ENCODE measurements at regions not wholly inside any gene's neighbourhood (a gene's known extent, or its start where the extent isn't known, plus 50 kb on each side); places are given as distances from the start of the nearest gene placed in this dataset.

DNA sequence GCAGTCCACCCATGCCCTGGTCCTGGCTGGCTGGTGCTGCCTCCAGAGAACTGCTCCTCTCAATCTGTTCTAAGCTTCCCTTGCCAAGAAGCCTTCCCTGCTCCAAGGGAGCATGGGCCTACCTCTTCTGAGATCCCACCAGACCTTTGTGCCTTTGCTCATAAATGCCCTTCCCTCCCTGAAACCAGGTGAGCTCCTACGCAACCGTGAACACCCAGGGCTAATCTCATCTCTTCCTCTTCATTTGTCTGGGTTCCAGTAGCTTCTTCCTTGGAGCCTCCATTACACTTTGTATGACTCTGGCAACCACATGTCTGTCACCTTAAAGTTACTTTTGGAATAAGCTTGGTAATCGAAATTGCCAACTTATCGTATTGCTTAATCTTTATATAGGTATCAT is 270.6 kb downstream of the PBX3 start:
- DNase-seq, result no peak

DNA sequence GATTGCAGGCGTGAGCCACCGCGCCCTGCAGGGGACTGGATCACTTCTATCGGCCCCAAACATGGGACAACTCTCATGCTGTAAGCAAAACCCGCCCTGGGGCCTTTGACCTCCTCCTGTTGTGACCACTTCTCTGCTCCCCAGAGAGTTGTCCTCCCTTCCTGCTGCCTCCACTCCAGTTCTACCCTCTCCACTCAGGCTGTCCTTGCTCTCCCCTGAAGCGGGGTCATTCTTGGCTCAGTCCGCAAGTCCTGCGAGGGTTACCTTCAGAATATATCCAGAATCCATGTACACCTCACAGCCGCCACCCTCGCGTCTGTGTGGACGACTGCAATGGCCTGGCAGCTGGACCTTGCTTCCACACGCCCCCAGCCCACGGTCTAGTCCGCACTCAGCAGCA is 273.7 kb downstream of the PBX3 start:
- DNase-seq, result no peak

DNA sequence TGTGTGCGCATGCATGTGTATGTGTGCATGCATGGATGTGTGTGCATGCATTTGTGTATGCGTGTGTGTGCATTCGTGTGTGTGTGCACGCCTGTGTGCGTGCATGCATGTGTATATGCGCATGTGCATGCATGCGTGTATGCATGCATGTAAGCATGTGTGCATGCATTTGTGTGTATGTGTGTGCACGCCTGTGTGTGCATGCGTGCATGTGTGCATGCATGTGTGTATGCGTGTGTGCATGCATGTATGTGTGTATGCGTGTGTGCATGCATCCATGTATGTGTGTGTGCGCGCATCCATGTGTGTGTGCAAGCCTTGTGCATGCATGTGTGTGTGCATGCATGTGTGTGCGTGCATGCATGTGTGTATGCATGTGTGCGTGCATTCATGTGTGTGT is 276.8 kb downstream of the PBX3 start:
- no peak for DNase-seq

DNA sequence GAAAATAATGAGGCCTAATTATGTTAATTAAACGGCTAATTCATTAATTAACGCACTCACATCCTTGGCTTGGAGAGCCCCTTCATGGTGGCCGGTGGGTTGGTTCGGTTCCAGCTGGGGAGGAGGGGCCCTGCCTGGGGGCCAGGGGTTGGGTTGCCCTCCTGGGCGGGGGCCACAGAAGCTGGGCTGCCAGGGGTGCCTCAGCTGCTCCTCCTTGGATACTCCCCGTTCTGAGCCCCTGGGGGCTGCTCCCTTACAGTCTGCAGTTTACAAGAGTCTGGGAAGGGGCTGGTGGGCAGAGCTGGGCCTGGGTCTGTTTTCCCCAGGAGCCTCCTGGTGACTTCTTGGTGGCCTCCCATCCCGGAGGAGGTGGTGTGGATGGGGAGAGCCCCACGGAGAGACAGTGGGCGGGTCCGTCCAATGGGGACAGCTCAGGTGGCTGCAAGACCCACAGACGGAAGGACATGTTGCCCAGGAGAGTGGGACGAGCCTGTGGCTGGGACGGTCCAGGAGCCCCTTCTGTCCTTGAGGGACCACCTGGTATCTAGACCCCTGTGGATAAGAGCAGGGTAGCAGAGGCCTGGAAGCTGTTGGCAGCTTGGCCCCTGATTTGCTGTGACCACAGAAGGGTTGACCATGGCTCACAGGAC is 277.5 kb downstream of the PBX3 start:
- DNase-seq, result no peak

DNA sequence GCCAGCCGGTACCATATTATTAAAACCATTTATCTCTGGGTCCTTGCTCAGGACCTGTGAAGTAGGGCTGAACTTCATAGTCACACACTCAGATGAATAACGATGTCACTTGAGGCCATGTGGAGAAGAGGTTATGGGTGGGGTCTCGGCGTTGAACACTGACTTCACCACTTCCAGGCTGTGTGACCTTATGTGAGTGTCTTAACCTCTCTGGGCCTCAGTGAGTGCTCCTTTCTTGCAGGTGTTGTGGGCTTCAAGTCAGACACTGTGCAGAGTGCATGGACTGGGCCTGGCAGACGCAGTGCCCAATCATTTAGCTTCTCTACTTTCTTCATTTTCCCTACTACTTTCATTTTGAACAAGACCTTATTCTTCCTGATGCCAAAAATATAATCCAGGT is 278.8 kb downstream of the PBX3 start:
- no peak for DNase-seq

DNA sequence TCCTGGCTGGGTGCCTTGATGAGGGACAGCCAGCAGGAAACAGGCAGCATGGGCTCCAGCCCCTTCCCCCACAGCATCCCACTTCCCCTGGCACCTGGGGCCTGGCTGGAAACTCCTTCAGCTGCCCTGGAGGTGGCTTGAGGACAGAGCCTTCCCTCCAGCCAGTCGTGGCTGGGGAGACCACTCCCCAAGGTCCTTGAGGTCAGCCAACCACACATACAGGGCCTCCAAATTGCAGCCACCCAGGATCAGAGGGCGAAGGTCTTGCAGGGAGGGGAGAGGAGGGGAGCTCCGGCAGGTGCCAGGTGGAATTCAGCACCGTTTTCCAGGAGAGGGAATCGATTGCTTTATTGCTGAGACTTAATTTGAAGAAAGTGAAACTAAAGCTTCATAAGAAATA is 280.4 kb downstream of the PBX3 start:
- no peak for DNase-seq

DNA sequence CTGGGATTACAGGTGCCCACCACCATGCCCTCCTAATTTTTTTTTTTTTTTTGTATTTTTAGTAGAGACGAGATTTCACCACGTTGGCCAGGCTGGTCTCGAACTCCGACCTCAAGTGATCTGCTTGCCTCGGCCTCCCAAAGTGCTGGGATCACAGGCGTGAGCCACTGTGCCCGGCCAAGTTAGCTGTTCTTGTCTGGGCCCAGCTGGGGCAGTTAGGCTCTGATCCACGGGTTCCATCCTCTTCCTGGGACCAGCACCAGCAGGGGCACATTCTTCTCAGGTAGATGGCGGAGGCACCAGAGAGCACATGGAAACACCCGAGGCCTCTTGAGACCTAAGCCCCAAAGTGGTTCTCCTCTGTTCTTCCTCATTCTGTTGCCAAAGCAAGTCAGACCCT is 281.6 kb downstream of the PBX3 start:
- DNase-seq, result no peak

DNA sequence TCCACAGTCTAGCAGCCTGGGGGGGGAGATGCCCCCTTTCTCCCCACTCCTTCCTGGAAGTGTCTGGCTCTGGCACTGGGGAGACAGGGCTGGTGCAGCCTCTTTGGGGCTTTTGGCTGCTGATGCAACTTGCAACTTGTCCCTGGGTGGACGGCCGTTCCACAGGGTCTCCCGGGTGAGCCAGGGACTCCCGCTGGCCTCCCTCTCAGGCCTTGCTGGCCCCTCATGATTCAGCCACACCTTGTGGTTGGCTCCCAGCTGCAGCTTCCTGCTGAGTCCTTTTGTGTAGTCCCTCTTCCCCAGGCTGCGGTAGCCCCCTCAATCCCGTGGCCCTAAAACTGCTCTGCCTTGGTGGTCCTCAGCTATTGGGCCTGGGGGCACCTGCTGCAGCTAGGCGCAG is 283.5 kb downstream of the PBX3 start:
- DNase-seq, result no peak

DNA sequence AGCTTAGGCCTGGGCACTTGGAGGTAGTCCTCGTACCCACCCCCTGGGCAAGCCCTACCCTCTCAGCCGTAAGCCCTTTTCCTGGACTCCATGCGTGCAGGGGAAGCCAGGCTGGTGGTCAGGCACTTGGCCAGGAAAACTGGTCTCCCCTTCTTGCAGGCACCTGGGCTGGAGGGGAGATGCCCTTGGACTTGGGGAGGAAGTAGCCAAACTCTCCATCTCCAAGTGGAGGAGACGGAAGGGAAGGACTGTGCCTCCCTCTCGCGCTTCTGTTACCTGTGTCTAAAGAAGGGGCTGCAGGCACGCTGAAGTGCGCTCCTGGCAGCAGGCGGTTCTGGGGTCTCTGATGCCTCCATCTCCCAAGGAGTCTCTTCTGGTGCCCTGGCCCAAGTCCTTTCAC is 283.9 kb downstream of the PBX3 start:
- DNase-seq, result no peak

DNA sequence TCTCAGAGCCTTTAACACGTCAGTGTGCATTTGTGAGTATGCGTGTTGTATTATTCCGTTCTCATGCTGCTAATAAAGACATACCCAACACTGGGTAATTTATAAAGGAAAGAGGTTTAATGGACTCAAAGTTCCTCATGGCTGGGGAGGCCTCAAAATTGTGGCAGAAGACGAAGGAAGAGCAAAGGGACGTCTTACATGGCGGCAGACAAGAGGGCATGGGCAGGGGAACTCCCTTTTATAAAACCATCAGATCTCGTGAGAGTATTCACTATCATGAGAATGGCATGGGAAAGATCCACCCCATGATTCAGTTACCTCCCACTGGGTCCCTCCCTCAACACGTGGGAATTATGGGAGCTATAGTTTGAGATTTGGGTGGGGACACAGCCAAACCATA is 285.0 kb downstream of the PBX3 start:
- no peak for DNase-seq

DNA sequence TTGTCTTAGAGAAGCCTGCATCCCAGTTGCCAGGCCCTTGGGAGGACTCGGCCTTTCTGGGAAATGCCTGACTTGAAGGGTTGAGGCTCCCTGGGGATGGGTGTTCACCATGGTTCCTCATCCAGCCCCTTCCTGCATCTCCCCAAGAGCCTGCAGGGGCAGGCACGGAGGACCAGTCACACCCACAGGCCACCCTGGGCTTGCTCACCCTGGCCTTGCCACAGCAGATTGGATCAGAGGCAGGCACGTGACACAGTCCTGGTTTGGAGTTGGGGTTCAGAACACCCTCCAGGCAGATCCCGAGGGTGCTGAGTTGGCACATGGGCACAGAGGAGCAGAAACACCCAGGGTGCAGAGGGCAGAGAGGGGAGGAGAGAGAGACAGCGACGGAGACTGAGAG is 286.1 kb downstream of the PBX3 start:
- no peak for DNase-seq

DNA sequence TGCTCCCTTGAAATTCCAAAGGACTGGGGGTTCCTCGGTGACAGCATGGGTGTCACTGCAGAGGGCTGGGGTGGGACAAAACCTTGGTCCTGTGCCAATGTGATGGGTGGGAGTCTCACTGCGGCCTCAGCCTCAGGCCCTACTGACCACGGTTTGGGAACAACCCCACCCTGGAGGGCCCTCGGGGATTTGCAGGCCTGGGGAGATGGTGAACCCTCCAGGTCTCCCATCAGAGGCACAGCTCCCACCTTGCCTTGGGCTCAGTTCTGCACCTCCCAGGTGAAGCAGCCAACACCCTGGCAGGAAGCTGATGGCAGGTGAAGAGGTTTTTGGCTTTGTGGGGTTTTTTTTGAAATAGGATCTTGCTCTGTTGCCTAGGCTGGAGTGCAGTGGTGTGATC is 286.8 kb downstream of the PBX3 start:
- no peak for DNase-seq

DNA sequence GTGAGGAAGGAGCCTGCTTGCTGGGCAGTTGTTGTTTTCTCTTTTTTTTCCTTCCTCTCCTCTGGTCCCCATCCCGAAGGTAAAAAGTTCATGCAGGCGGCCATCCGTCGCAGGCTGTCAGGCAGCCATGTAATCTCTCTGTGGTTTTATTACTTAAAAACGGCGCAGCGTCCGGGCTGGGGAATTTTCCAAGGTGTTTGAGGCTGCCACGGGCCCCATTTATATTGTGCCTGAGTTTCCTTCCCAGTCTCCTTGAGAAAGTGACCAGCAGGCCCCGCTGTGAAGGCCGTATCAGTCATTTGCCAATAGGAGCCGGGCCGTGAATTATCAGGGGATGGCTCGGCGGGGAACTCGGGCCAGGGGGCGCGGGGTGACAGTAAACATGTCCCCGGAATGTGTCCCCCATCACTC is 289.7 kb downstream of the PBX3 start:
- DNase-seq, result no peak

DNA sequence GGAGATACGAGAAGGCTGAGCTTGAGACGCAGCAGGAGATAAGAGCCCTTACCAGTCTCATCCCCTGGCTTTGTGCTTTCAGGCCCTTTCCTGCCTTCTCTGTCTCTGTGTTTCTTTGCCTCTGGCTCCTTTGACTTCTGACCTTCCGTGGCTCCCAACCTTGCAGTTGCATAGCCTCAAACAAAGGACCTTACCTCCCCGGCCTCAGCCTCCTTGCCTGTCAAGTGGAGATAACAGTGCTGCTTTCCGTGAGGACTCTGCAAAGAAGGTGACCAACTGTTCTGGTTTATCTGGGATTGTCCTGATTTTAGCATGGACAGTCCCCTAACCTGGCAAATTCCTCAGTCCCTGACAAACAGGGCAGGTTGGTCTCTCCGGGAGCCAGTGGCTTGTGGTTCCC is 287.8 kb upstream of the MVB12B start:
- no peak for DNase-seq

DNA sequence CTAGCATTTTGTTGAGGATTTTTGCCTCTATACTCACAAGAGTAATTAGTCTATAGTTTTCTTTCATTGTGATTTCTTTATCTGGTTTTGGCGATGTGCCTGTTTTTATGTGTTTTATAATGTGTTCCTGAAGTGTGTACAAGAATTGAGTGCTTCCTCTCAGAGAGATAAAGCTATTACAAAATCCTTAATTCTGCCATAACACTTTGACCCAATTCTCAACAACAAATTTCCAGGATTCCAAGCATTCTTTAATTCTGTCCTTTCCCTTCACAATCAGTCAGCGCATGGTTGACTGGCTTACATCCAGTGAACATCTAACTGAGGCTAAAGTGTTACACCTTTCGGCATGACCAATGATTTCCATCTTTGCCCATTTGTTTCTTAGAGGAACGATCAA is 282.9 kb upstream of the MVB12B start:
- DNase-seq, result no peak

DNA sequence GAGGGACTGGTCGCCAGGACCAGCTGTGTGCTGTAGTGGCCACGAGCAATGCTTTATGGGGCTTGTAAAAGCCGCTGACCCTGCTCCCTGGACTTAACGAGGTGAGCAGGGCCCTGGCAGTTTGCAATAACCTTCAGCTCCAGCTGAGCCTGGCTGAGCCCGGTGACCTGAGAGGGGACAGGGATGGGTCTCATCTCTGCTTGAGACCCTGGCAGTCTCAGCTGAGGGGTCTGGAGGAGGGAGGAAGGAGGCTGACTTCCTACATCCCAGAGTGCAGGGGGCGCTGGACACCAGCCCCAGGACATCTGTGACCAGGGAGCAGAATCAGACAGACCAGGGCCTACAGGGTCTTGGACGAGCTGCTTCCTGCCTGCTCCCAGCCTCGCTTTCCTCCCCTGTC is 277.5 kb upstream of the MVB12B start:
- DNase-seq, result no peak

DNA sequence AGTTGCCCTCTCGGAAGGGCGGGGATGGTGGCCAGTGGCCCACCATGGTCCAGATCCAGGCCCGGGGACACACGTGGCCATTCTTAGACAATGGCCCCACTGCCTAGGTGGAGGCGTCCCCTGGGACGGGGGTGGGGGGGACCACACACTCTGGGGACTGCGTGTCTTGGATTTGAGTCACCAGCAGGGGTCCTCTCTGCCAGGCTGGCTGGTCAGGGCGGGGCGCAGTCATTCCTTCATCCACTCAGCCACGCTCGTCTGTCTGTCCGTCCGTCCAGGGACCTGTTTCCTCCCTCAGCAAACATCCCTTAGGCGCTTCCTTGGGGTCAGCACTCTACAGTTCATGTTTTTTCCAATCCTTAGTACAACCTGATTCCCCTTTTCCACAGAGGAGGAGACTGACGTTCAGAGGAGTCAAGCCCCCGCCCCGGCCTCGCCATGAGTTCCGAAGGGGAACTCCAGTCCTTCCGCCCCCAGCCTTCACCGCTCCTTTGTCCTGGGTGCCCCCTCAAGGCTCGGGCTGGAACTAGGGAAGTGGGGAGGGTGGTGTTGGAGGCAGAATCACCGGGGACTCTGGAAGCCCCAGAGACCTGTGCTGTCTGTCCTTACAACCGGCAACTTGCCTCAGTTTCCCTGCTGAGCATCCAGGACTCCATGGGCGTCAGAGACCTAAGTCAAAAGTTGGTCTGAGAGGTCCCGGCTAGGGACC is 276.6 kb upstream of the MVB12B start:
- no peak for DNase-seq

DNA sequence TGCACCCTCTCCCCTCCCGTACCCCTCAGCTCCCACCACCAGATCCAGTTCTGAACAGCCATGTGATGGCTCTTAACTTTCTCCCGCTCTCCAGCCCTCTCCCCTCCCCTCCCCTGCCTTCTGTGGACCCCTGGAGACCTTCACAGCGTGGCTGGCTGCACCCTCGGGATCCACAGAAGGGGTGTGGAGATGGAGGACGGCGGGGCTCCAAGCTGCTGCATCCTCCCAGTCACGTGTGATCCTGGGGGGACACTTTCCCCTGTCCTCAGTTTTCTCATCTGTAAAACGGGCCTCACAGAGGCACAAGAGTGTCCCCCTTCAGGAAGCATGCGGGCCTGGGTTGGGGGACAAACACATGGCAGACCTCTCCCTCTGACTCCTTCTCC is 276.0 kb upstream of the MVB12B start:
- no peak for DNase-seq

DNA sequence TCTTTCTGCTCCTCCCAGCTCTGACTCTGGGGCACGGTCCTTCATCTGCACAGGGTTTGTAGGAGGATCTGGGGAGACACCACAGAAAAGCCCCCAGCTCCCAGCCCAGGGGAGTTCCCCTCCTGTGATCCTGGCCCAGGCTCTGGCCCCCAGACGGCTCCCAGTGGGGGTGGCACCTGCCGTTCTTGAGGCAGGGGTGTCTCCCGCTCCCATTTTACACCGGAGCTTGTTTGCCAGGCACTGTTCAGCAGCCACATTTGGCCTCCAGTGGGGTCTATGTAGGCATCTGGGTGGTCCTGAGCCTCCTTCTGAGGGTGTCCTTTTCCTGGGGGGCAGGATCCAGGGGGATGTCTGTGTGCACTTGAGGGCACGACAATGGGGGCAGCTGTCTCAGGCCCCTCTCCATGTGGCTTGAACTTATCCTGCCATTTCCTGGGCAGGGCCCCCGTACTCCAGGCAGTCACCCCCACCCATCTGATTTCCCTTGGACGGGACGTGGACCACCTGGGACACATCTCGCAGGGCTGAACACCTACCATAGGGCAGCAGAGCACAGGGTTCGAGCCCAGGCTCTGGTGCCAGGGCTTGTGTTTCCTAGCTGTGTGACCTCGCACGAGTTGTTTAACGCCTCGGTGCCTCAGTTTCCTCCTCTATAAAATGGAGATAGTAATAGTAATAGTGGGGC is 275.0 kb upstream of the MVB12B start:
- DNase-seq, result no peak

DNA sequence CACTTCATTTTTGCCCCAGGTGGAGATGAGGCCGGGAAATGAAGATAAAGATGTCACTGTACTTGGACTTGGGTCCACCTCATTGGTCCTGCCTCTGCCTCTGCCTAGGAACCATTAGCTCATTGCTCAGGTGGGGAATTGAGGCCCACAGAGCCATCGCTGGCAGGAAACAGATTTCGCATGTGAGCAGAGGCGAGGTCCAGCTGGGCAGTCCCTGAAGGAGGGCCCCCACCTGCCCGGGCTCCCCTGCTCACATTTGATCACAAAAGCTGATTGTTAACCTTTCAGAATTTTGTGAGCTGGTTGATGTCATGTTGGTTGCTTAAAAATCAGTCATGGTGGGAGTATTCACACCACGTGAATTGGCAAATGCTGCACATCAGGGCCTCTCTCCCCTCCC is 273.8 kb upstream of the MVB12B start:
- DNase-seq, result no peak

DNA sequence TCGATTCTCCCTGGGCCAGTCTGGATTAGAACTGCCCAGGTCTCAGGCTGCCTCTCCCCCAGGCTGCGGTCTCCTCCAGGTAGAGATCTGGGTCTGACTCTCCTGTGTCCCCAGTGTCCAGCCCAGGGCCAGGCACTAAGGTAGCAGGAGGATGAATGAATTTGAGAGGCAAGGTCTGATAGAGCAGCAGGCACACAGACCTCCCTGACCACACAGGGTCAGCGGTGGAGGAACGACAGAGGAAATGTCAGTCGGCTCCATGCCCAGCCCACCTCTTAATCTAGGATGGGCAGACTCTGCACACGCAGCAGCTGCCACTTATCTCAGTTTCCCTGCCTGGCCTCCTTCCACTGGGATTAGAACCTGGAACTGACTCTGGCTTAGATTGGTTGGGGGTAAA is 272.7 kb upstream of the MVB12B start:
- no peak for DNase-seq

DNA sequence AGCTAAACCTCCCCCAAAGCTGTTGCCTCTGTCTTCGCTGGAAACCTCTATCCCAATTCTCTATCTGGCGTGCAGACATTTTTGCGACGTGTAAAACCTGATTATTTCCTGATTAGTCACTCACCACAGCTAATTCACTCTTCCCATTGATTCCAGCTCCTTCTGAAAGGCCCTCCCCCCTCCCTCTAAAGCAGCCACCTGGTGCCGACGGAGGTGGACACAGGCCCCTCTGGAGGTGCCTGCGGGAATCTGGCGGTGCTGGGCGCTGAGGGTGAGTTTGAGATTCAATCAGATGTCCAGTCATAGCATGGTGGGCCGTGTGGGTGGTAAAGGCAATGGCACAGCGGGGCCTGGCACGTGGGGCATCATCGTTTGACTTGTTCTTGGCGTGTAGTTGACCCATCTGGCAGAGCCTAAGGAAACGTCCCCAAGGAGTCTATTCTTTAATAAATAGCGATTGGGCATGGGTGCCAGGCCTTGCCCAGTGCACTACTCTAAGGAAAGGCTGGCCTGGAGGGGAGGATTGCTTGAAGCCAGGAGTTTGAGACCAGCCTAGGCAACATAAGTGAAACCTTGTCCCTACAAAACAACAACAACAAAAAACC is 271.1 kb upstream of the MVB12B start:
- no peak for DNase-seq

DNA sequence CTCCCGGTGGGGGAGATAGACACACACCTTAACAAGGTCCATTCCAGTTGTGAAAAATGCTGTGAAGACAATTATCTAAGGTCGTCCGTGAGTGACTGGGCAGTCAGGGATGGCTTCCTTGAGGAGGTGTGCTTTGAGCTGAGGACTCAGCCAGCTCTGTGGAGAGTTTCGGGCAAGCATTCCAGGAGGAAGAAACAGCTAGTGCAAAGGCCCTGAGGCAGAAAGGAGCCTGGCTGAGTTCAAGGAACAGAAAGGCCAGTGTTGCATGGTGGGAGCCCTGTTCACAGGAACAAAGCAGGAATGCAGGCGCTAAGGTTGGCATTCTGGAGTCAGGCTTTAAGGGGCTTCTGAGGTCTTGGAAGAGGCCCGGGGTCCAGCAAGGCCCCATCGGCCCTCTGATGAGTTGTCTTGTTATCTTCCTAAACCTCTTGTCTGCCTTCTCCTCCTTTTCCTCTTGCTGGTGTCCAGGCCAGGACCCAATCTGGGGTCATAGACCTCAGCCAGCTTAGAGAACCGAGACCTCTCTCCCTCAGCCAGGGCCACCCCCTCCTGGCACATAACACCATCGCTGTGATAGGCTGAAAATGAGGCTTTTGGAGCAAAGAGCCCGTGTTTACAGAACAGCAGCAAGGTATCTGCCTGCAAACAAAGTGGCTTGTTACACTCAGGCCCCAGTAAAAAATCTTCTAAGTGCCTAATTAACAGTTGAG is 270.2 kb upstream of the MVB12B start:
- DNase-seq, result no peak

Data from OCI-M1 (cell line).